Fibroblast of the aortic adventitia (primary cell): ENCODE measurements at regions not wholly inside any gene's neighbourhood (a gene's known extent, or its start where the extent isn't known, plus 50 kb on each side); places are given as distances from the start of the nearest gene placed in this dataset.

Source experiments
- DNase-seq: peaks from one replicate; pipeline ENCODE4 v3.0.0-alpha.2; 2010; ENCODE audit warnings: low read depth
- H3K4me3 ChIP-seq: 2 replicates; pipeline ENCODE4 v1.5.1; 2011; ENCODE audit warnings: low read depth, mild to moderate bottlenecking, control low read depth, low read length, moderate library complexity
- CTCF ChIP-seq: IDR thresholded peaks from 2 replicates; pipeline ENCODE4 v1.5.1; 2011; ENCODE audit warnings: mild to moderate bottlenecking, low read length, control low read depth, inconsistent platforms; ENCODE audit not compliant: insufficient read depth

DNA sequence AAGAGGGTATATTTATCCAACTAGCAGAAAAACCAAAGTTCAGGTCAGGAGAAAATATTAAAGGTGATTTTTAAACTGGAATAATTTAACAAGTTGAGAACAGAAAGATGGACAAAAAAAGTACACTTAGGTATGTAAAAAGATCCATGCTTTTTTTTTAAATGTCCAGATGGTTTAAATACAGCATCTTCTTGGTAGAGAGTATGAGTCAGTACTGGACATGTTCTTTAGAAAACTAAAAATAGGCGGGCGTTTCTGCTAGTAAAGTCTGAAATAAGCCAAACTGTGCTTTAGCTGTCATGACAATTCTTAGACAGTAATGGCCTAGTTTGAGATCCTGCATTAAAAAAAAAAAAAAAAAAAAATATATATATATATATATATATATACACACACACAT, 255.9 kb upstream of the ST8SIA4 start:
- no peak for TF ChIP-seq CTCF
- no peak for DNase-seq
- H3K4me3 ChIP-seq = no peak overlapping the region

- no peak for DNase-seq
- TF ChIP-seq CTCF = no peak
- H3K4me3 ChIP-seq = no peak overlapping the region
These were observed 250.4 kb upstream of the ST8SIA4 start for GRCh38 chr5:101153526-101153925.

DNA sequence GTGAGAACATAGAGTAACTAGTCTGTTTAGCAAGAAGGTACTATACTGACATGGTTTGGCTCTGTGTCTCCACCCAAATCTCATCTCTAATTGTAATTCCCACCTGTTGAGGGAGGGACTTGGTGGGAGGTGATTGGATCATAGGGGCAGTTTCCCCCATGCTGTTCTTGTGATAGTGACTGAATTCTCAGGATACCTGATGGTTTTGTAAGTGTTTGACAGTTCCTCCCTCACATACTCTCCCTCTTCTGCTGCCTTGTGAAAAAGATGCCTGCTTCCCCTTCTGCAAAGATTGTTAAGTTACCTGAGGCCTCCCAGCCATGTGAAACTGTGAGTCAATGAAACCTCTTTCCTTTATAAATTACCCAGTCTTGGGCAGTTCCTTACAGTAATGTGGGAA, 240.4 kb upstream of the ST8SIA4 start:
- H3K4me3 ChIP-seq = no peak overlapping the region
- TF ChIP-seq CTCF = no peak
- DNase-seq = no peak

GRCh38 chr5:101142102-101142501, 239.0 kb upstream of the ST8SIA4 start:
- no peak overlapping the region for H3K4me3 ChIP-seq
- TF ChIP-seq CTCF = no peak
- DNase-seq = no peak

DNA sequence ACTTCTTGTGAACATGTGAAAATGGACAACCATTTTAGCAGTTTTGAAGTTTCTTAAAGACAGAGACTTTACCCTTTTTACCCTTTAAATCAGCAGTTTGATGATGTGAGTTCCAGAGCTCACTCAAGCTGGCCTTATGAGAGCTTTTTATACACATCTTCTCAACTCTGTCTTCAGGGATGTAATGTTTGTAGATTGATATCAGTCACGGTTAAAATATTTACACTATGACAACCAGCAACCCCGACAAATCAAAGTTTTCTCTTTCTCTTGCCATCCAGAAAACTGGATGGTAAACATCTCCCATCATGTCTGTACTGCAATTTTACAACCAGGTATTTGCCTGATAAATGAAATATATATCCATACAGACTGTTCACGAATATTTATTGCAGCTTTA, 233.4 kb upstream of the ST8SIA4 start:
- no peak for DNase-seq
- no peak overlapping the region for H3K4me3 ChIP-seq
- TF ChIP-seq CTCF = no peak

- no peak overlapping the region for H3K4me3 ChIP-seq
- no peak for TF ChIP-seq CTCF
- DNase-seq = no peak
These were observed 220.3 kb upstream of the ST8SIA4 start for GRCh38 chr5:101123363-101123762.

DNA sequence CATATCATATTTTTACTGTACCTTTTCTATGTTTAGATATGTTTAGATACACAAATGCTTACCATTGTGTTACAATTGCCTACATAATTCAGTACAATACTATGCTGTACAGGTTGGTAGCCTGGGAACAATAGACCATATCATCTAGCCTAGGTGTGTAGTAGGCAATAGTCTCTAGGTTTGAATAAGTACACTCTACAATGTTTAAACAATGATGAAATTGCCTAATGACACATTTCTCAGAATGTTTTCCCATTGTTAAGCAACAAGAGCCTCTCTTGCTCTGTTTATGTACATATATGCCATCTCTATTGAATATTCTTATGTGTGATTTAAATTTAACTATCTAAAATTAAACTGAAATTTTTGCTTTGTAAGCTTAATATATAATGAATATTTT, 209.6 kb upstream of the ST8SIA4 start:
- H3K4me3 ChIP-seq = no peak overlapping the region
- DNase-seq = no peak
- no peak for TF ChIP-seq CTCF
